NT2/D1 (cell line): ENCODE measurements at regions not wholly inside any gene's neighbourhood (a gene's known extent, or its start where the extent isn't known, plus 50 kb on each side); places are given as distances from the start of the nearest gene placed in this dataset.

ENCODE experiments used
- SUZ12 ChIP-seq: IDR thresholded peaks from 2 replicates; pipeline ENCODE4 v1.6.1; 2011; ENCODE audit not compliant: insufficient read length, insufficient read depth; ENCODE audit errors: extremely low read depth
- YY1 ChIP-seq: IDR thresholded peaks from 2 replicates; pipeline ENCODE4 v1.6.1; 2011; ENCODE audit not compliant: insufficient read length, insufficient read depth
- ZNF274 ChIP-seq: IDR thresholded peaks from 2 replicates; pipeline ENCODE4 v1.6.1; 2011; ENCODE audit warnings: mild to moderate bottlenecking, low read depth, low read length

- no peak for TF ChIP-seq ZNF274
- no peak for TF ChIP-seq YY1
- no peak for TF ChIP-seq SUZ12
Measured at GRCh38 chr17:55614061-55614460, 102.8 kb upstream of the SMIM36 start.
